ENCODE measurements at regions not wholly inside any gene's neighbourhood (a gene's known extent, or its start where the extent isn't known, plus 50 kb on each side); places are given as distances from the start of the nearest gene placed in this dataset.

GRCh38 chr2:103902347-103902746 lies 951.6 kb upstream of the POU3F3 start:
- H3K27me3 ChIP-seq (ENCODE audit: control insufficient read depth, insufficient read depth, low read length) = no peaks in the 10 kb centered on the region
- H3K36me3 ChIP-seq (ENCODE audit: control insufficient read depth, insufficient read depth, low read length) = no peaks in the 10 kb centered on the region
- H3K27ac ChIP-seq (ENCODE audit: low read length) = no peak overlapping the region
- H3K4me1 ChIP-seq (ENCODE audit: control insufficient read depth, insufficient read depth, low read length) = no peaks in the 10 kb centered on the region
- no peak overlapping the region for H3K4me3 ChIP-seq (ENCODE audit: low read length)
- DNase-seq = no peak
- no peaks in the 10 kb centered on the region for H3K9me3 ChIP-seq (ENCODE audit: control insufficient read depth, low read depth, low read length)

DNA sequence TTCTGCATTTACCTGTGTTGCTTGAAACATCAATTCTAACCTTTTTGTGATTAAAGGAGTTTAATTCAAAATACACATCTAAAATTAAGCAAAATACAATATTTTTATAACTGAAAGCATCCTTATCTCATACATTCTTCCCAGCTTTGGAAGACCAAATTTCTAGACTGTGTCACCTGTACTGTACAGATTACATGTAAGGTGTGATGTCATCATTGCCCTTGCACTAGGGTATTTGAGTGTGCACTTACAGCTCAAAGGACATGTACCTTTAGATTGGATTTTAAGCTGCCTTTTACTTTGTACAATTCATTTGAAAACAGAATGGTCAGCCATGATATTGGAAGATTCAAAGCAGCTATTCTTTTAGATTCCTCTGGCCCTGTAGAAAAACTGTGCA lies 932.8 kb upstream of the POU3F3 start:
- Histone ChIP-seq H3K4me3 (ENCODE audit: low read length) (no peak overlapping the region), H3K9me3 (ENCODE audit: control insufficient read depth, low read depth, low read length) (no peaks in the 10 kb centered on the region), H3K36me3 (ENCODE audit: control insufficient read depth, insufficient read depth, low read length) (no peaks in the 10 kb centered on the region), H3K27me3 (ENCODE audit: control insufficient read depth, insufficient read depth, low read length) (no peaks in the 10 kb centered on the region), H3K4me1 (ENCODE audit: control insufficient read depth, insufficient read depth, low read length) (no peaks in the 10 kb centered on the region), H3K27ac (ENCODE audit: low read length) (no peak overlapping the region)
- DNase-seq = no peak

GRCh38 chr2:103942199-103942598 lies 911.7 kb upstream of the POU3F3 start:
- no peaks in the 10 kb centered on the region for H3K9me3 ChIP-seq (ENCODE audit: control insufficient read depth, low read depth, low read length)
- H3K27ac ChIP-seq (ENCODE audit: low read length) = no peak overlapping the region
- H3K4me3 ChIP-seq (ENCODE audit: low read length) = no peak overlapping the region
- H3K27me3 ChIP-seq (ENCODE audit: control insufficient read depth, insufficient read depth, low read length) = no peaks in the 10 kb centered on the region
- no peaks in the 10 kb centered on the region for H3K4me1 ChIP-seq (ENCODE audit: control insufficient read depth, insufficient read depth, low read length)
- DNase-seq = no peak
- no peaks in the 10 kb centered on the region for H3K36me3 ChIP-seq (ENCODE audit: control insufficient read depth, insufficient read depth, low read length)

GRCh38 chr2:103945083-103945482 lies 908.8 kb upstream of the POU3F3 start:
- H3K4me3 ChIP-seq (ENCODE audit: low read length) = no peak overlapping the region
- H3K36me3 ChIP-seq (ENCODE audit: control insufficient read depth, insufficient read depth, low read length) = no peaks in the 10 kb centered on the region
- no CpG with 5 or more reads among the region's 2 CpGs for WGBS (ENCODE audit: insufficient coverage, low lambda C conversion rate)
- DNase-seq = no peak
- no peaks in the 10 kb centered on the region for H3K4me1 ChIP-seq (ENCODE audit: control insufficient read depth, insufficient read depth, low read length)
- no peaks in the 10 kb centered on the region for H3K27me3 ChIP-seq (ENCODE audit: control insufficient read depth, insufficient read depth, low read length)
- H3K9me3 ChIP-seq (ENCODE audit: control insufficient read depth, low read depth, low read length) = no peaks in the 10 kb centered on the region
- H3K27ac ChIP-seq (ENCODE audit: low read length) = no peak overlapping the region

DNA sequence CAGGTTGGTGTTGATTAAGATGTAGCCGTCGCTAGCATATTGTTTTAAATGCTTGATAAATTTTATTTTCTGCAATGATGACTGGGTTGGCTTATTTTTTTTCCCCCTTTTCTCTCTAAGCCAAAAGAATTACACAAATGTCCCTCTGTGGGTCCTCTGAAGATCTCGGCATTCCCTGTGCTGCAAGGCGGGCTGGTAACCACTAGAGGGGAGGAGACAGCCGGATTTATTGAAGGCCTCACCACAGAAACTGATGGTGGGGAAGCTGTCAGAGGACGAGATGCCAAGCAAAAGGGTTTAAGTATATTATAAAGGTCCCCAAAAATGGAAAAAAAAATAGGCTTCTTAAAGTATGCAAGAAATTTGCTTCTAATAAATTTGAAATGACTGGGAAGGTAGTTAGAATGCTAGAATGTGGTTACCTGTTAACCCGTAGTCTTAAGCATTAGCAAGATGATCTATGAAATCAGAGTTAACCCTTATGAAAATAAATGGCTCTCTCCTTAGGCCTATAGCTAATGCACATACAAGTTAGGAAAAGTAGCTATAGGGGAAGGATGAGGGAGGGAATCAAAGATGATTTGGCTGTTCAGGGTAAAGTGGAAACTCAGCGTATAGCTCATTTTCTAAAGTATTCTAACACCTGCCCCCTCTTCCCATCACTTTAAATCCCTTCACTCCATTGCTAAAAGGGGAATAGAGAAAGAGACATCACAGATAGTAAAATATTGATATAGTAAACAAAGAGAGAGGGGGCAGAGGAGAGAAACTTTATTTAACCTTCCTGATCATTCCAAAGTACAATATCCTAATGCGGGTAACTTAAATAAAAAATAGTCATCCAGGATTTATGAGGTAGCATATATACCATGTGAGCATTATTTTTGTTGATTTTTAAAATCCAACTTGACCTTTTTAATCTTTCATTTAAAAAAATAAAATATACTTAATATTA lies 894.5 kb upstream of the POU3F3 start:
- Histone ChIP-seq H3K9me3 (ENCODE audit: control insufficient read depth, low read depth, low read length) (no peaks in the 10 kb centered on the region), H3K27me3 (ENCODE audit: control insufficient read depth, insufficient read depth, low read length) (peaks cover 3% of the 10 kb centered on the region), H3K4me3 (ENCODE audit: low read length) (no peak overlapping the region), H3K27ac (ENCODE audit: low read length) (no peak overlapping the region), H3K4me1 (ENCODE audit: control insufficient read depth, insufficient read depth, low read length) (no peaks in the 10 kb centered on the region), H3K36me3 (ENCODE audit: control insufficient read depth, insufficient read depth, low read length) (no peaks in the 10 kb centered on the region)
- WGBS (ENCODE audit: insufficient coverage, low lambda C conversion rate) = 21% methylated on average over 6 of the region's 9 CpGs
- DNase-seq = peak; percentile 10 to 12

GRCh38 chr2:103960129-103960513 lies 893.8 kb upstream of the POU3F3 start:
- no peaks in the 10 kb centered on the region for H3K4me1 ChIP-seq (ENCODE audit: control insufficient read depth, insufficient read depth, low read length)
- no peaks in the 10 kb centered on the region for H3K36me3 ChIP-seq (ENCODE audit: control insufficient read depth, insufficient read depth, low read length)
- no peak overlapping the region for H3K27ac ChIP-seq (ENCODE audit: low read length)
- H3K27me3 ChIP-seq (ENCODE audit: control insufficient read depth, insufficient read depth, low read length) = peaks cover 3% of the 10 kb centered on the region
- DNase-seq = no peak
- 100% methylated on average over 1 of the region's 1 CpG for WGBS (ENCODE audit: insufficient coverage, low lambda C conversion rate)
- no peak overlapping the region for H3K4me3 ChIP-seq (ENCODE audit: low read length)
- no peaks in the 10 kb centered on the region for H3K9me3 ChIP-seq (ENCODE audit: control insufficient read depth, low read depth, low read length)

DNA sequence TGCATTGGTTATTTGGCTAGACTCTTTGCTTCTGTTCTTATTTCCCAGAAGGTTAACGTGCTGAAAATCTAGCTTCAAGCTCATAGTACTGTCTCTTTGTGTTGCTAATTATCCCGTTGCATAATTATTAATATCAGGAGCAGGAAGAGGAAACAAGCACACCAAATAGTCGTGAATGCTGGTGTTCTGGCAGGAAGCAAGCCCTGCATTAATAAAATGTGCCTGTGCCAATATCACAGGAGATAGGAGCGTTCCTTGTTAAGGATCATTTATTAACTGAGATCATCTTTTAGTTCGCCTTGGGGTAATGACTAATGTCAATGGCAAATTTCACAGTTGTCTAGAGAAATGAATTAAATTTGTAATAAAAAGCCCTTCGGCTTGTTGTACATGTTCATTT lies 893.0 kb upstream of the POU3F3 start:
- Histone ChIP-seq H3K9me3 (ENCODE audit: control insufficient read depth, low read depth, low read length) (no peaks in the 10 kb centered on the region), H3K36me3 (ENCODE audit: control insufficient read depth, insufficient read depth, low read length) (no peaks in the 10 kb centered on the region), H3K4me3 (ENCODE audit: low read length) (no peak overlapping the region), H3K4me1 (ENCODE audit: control insufficient read depth, insufficient read depth, low read length) (no peaks in the 10 kb centered on the region), H3K27ac (ENCODE audit: low read length) (no peak overlapping the region), H3K27me3 (ENCODE audit: control insufficient read depth, insufficient read depth, low read length) (peaks cover 3% of the 10 kb centered on the region)
- no peak for DNase-seq
- no CpG with 5 or more reads among the region's 6 CpGs for WGBS (ENCODE audit: insufficient coverage, low lambda C conversion rate)

GRCh38 chr2:103961862-103962261 lies 892.1 kb upstream of the POU3F3 start:
- WGBS (ENCODE audit: insufficient coverage, low lambda C conversion rate) = 75% methylated on average over 2 of the region's 4 CpGs
- Histone ChIP-seq H3K36me3 (ENCODE audit: control insufficient read depth, insufficient read depth, low read length) (no peaks in the 10 kb centered on the region), H3K27ac (ENCODE audit: low read length) (no peak overlapping the region), H3K4me3 (ENCODE audit: low read length) (no peak overlapping the region), H3K27me3 (ENCODE audit: control insufficient read depth, insufficient read depth, low read length) (peaks cover 3% of the 10 kb centered on the region), H3K9me3 (ENCODE audit: control insufficient read depth, low read depth, low read length) (no peaks in the 10 kb centered on the region), H3K4me1 (ENCODE audit: control insufficient read depth, insufficient read depth, low read length) (no peaks in the 10 kb centered on the region)
- DNase-seq = no peak

DNA sequence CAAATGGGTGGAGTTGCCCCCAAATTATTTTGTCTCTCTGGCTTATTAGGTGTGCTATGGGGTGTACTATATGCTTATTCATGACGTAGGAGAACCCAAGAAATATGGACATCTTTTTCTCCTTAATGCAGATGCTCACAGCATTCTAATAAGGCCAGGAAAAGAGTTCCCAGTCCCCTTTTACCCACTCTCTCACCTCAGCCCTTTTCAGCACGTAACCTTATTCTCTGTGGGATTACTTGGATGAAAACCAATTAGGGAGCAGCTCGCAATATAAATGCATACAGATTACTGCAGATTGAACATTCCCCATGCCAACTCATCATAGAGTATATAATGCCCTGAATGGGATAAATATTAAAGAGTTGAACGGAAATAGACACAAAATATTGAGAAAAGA lies 891.2 kb upstream of the POU3F3 start:
- whole genome bisulfite sequencing (ENCODE audit: insufficient coverage, low lambda C conversion rate) = 100% methylated on average over 2 of the region's 4 CpGs
- H3K27me3 ChIP-seq (ENCODE audit: control insufficient read depth, insufficient read depth, low read length) = peaks cover 3% of the 10 kb centered on the region
- no peak for DNase-seq
- no peaks in the 10 kb centered on the region for H3K4me1 ChIP-seq (ENCODE audit: control insufficient read depth, insufficient read depth, low read length)
- H3K36me3 ChIP-seq (ENCODE audit: control insufficient read depth, insufficient read depth, low read length) = no peaks in the 10 kb centered on the region
- no peak overlapping the region for H3K4me3 ChIP-seq (ENCODE audit: low read length)
- H3K9me3 ChIP-seq (ENCODE audit: control insufficient read depth, low read depth, low read length) = no peaks in the 10 kb centered on the region
- H3K27ac ChIP-seq (ENCODE audit: low read length) = no peak overlapping the region

- Histone ChIP-seq H3K27ac (ENCODE audit: low read length) (no peak overlapping the region), H3K9me3 (ENCODE audit: control insufficient read depth, low read depth, low read length) (no peaks in the 10 kb centered on the region), H3K36me3 (ENCODE audit: control insufficient read depth, insufficient read depth, low read length) (no peaks in the 10 kb centered on the region), H3K4me1 (ENCODE audit: control insufficient read depth, insufficient read depth, low read length) (no peaks in the 10 kb centered on the region), H3K4me3 (ENCODE audit: low read length) (no peak overlapping the region), H3K27me3 (ENCODE audit: control insufficient read depth, insufficient read depth, low read length) (peaks cover 3% of the 10 kb centered on the region)
- no peak for DNase-seq
- 70% methylated on average over 3 of the region's 5 CpGs for WGBS (ENCODE audit: insufficient coverage, low lambda C conversion rate)
These were observed 890.7 kb upstream of the POU3F3 start for GRCh38 chr2:103963146-103963725.

DNA sequence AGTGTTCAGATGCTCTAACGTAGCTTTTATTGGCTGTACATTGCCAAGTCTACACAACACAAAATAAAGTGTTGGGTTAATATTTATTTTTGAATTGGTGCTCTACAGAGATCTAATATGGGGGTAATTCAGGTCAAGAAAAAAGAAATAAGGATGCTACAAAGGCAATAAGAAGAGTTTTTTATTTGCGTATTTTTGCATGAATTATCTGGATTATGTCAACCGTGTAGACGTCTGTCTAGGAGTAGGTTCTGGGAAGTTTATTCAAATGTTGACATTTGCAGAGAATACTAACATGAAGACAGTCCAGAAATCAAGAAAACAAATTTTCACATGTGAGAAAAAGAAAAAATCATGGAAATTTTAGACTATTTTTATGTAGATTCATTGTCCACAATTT lies 876.7 kb upstream of the POU3F3 start:
- H3K36me3 ChIP-seq (ENCODE audit: control insufficient read depth, insufficient read depth, low read length) = no peaks in the 10 kb centered on the region
- H3K27ac ChIP-seq (ENCODE audit: low read length) = no peak overlapping the region
- DNase-seq = no peak
- WGBS (ENCODE audit: insufficient coverage, low lambda C conversion rate) = 86% methylated on average over 3 of the region's 4 CpGs
- H3K9me3 ChIP-seq (ENCODE audit: control insufficient read depth, low read depth, low read length) = no peaks in the 10 kb centered on the region
- no peaks in the 10 kb centered on the region for H3K4me1 ChIP-seq (ENCODE audit: control insufficient read depth, insufficient read depth, low read length)
- H3K27me3 ChIP-seq (ENCODE audit: control insufficient read depth, insufficient read depth, low read length) = no peaks in the 10 kb centered on the region
- no peak overlapping the region for H3K4me3 ChIP-seq (ENCODE audit: low read length)
